Right atrium auricular region (tissue), 2 donors: ENCODE measurements at regions not wholly inside any gene's neighbourhood (a gene's known extent, or its start where the extent isn't known, plus 50 kb on each side); places are given as distances from the start of the nearest gene placed in this dataset.
A peak's percentile ranks its signal among the peaks of the same experiment; 100 is the strongest.

ENCODE experiments used
- DNase-seq: peaks from one replicate; pipeline ENCODE4 v3.0.0-alpha.2; 2019; ENCODE audit warnings: low spot score
- H3K27ac ChIP-seq, 2 donors: fragments of 200-600 bp; sonication (generic); 1 replicate in 1 of 2; 2 replicates in 1 of 2; pipeline ENCODE4 v1.5.1; 2016 to 2019
- H3K27me3 ChIP-seq, 2 donors: fragments of 200-600 bp; sonication (generic); one replicate each; pipeline versions ENCODE4 v1.5.1 to v1.6.0; 2017 to 2019
- H3K36me3 ChIP-seq: fragments of 200-600 bp; sonication (generic); one replicate; pipeline ENCODE4 v1.5.1; 2016
- H3K4me1 ChIP-seq, 2 donors: fragments of 200-600 bp; sonication (generic); one replicate each; pipeline versions ENCODE4 v1.5.1 to v1.6.0; 2017 to 2019
- H3K4me3 ChIP-seq, 2 donors: fragments of 200-600 bp; sonication (generic); 1 replicate in 1 of 2; 2 replicates in 1 of 2; pipeline ENCODE4 v1.5.1; 2017 to 2019; ENCODE audit warnings: mild to moderate bottlenecking in 1 of 2, moderate library complexity in 1 of 2
- H3K9me3 ChIP-seq, 2 donors: fragments of 200-600 bp; sonication (generic); one replicate each; pipeline ENCODE4 v1.5.1; 2019
- CTCF ChIP-seq, 2 donors: fragments of 200-600 bp; sonication (generic); IDR thresholded peaks; one replicate each; pipeline ENCODE4 v1.5.1; 2019; ENCODE audit warnings: antibody characterized with exemption in 2 of 2

- no peak for TF ChIP-seq CTCF (IDR thresholded peaks at IDR 0.05)
- no peaks in the 10 kb centered on the region for H3K36me3 ChIP-seq
- H3K4me3 ChIP-seq, result no peak overlapping the region
- no peaks in the 10 kb centered on the region for H3K27me3 ChIP-seq
- DNase-seq, result no peak
- H3K9me3 ChIP-seq, result no peaks in the 10 kb centered on the region
- H3K27ac ChIP-seq, result no peak overlapping the region
- H3K4me1 ChIP-seq, result peaks cover 0 to 4% of the 10 kb centered on the region in 2 donors
Observed at GRCh38 chr1:244316986-244317655, 134.6 kb downstream of the ADSS2 start.

- Histone ChIP-seq H3K9me3 (no peaks in the 10 kb centered on the region), H3K27me3 (no peaks in the 10 kb centered on the region), H3K36me3 (no peaks in the 10 kb centered on the region), H3K27ac (no peak overlapping the region), H3K4me3 (no peak overlapping the region), H3K4me1 (peaks cover 0 to 13% of the 10 kb centered on the region in 2 donors)
- no peak for DNase-seq
- no peak for TF ChIP-seq CTCF (IDR thresholded peaks at IDR 0.05)
Observed at GRCh38 chr1:244318078-244318477, 133.6 kb downstream of the ADSS2 start.

- H3K36me3 ChIP-seq, result no peaks in the 10 kb centered on the region
- no peak overlapping the region for H3K27ac ChIP-seq
- no peaks in the 10 kb centered on the region for H3K9me3 ChIP-seq
- H3K4me3 ChIP-seq, result no peak overlapping the region
- TF ChIP-seq CTCF (IDR thresholded peaks at IDR 0.05), result no peak
- H3K27me3 ChIP-seq, result no peaks in the 10 kb centered on the region
- H3K4me1 ChIP-seq, result peaks cover 0 to 17% of the 10 kb centered on the region in 2 donors
- DNase-seq, result no peak
Observed at GRCh38 chr1:244318512-244318911, 133.2 kb downstream of the ADSS2 start.

GRCh38 chr1:244319283-244320132 lies 132.2 kb downstream of the ADSS2 start:
- Histone ChIP-seq H3K4me3 (no peak overlapping the region), H3K9me3 (no peaks in the 10 kb centered on the region), H3K36me3 (no peaks in the 10 kb centered on the region), H3K27me3 (no peaks in the 10 kb centered on the region), H3K4me1 (peaks cover 0 to 20% of the 10 kb centered on the region in 2 donors), H3K27ac (no peak overlapping the region)
- no peak for DNase-seq
- TF ChIP-seq CTCF (IDR thresholded peaks at IDR 0.05), result no peak

- Histone ChIP-seq H3K36me3 (no peaks in the 10 kb centered on the region), H3K4me1 (peaks cover 0 to 20% of the 10 kb centered on the region in 2 donors), H3K27ac (peak overlapping the region; percentile 55 to 62), H3K9me3 (no peaks in the 10 kb centered on the region), H3K27me3 (no peaks in the 10 kb centered on the region), H3K4me3 (no peak overlapping the region)
- no peak for TF ChIP-seq CTCF (IDR thresholded peaks at IDR 0.05)
- no peak for DNase-seq
Observed at GRCh38 chr1:244322181-244322580, 129.5 kb downstream of the ADSS2 start.
